ENCODE measurements at regions not wholly inside any gene's neighbourhood (a gene's known extent, or its start where the extent isn't known, plus 50 kb on each side); places are given as distances from the start of the nearest gene placed in this dataset.

DNA sequence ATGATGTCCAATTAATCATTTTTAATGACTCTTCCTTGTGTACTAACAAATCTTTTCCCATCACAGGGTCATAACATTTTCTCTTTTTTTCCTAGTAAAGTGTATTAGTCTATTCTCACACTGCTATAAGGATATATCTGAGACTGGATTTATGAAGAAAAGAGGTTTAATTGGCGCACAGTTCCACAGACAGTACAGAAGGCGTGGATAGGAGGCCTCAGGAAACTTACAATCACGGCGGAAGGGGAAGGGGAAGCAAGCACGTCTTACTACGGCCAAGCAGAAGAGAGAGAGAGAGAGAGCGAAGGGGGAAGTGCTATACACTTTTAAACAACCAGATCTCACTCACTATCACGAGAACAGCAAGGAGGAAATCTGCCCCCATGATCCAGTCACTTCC is 359.4 kb upstream of the NFE2L3 start:
- no peak for DNase-seq (ENCODE audit: low read depth)
- H3K4me3 ChIP-seq (ENCODE audit: low read depth, low read length): no peak overlapping the region
- TF ChIP-seq CTCF (conservative IDR thresholded peaks at IDR 0.05; ENCODE audit: low read depth, low read length): no peak

- no peak overlapping the region for H3K4me3 ChIP-seq (ENCODE audit: low read depth, low read length)
- no peak for TF ChIP-seq CTCF (conservative IDR thresholded peaks at IDR 0.05; ENCODE audit: low read depth, low read length)
- DNase-seq (ENCODE audit: low read depth): no peak
Measured at GRCh38 chr7:25795824-25796235, 356.2 kb upstream of the NFE2L3 start.

DNA sequence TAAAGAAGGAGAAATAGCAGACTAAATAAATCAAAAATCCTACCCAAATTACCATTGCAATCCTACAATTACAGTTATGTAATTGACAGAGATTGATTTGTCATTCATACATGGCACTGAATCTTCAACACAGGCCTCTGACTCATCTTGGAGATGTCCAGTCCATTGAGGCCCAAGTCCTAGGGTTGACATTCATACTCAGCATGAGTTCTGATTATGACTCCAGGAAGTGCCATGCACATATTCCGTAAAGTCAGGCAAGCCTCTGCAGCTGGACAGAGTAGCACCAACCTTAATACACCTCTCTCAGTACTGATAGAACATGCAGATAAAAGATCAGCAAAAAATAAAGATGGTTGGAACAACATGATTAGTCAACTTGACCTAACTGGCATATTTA is 353.7 kb upstream of the NFE2L3 start:
- no peak overlapping the region for H3K4me3 ChIP-seq (ENCODE audit: low read depth, low read length)
- TF ChIP-seq CTCF (conservative IDR thresholded peaks at IDR 0.05; ENCODE audit: low read depth, low read length): no peak
- no peak for DNase-seq (ENCODE audit: low read depth)

DNA sequence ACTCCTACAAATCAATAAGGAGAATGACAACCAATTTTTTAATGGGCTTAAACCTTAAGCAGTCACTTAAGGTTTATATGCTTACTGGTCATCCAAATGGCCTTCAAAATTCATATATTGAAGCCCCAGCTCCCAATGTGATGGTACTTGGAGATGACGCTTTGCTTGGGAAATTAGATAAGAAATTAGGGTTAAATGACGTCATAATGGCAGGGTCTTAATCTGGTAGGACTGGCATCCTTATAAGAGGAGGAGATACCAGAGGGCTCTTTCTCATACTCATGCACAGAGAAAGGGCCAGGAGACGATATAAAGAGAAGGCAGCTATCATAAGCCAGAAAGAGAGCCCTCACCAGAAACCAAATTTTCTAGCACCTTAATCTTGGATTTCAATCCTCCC is 350.8 kb upstream of the NFE2L3 start:
- H3K4me3 ChIP-seq (ENCODE audit: low read depth, low read length): no peak overlapping the region
- no peak for TF ChIP-seq CTCF (conservative IDR thresholded peaks at IDR 0.05; ENCODE audit: low read depth, low read length)
- DNase-seq (ENCODE audit: low read depth): no peak

DNA sequence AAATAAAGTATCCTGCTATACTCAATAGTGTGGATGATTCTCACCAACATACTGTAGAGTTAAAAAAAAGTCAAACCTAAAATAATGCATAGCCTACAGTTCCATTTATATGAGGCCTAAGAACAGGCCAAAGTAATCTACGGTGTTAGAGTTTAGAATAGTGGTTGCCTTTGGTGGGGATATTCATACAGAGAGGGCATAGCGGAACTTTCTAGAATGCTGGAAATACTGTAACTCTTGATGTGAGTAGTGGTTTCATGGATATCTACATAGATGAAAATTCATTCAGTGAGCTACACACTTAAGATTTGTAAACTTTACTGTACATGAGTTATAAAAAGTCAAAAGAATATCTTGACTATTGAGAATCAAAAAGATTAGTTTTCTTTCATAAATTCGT is 349.9 kb upstream of the NFE2L3 start:
- no peak for TF ChIP-seq CTCF (conservative IDR thresholded peaks at IDR 0.05; ENCODE audit: low read depth, low read length)
- no peak for DNase-seq (ENCODE audit: low read depth)
- H3K4me3 ChIP-seq (ENCODE audit: low read depth, low read length): no peak overlapping the region

DNA sequence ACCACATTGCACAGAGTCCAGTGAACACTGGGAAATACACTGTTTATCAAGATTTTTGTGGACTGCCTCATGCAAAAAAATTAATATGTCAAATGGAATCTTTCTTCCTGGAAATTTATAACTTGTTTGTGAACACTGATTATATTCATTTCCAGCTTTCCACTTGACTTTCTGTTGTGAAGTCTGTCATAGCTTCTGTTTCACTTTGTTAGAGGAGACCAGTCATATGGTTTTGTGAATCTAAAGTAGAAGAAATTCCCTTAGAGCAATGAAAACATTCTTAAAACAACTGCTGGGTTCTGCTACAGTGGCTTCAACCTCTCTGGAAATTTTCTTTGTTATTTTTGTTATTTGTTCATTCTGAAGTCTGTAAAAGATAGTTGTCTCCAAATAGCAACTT is 349.5 kb upstream of the NFE2L3 start:
- H3K4me3 ChIP-seq (ENCODE audit: low read depth, low read length): no peak overlapping the region
- no peak for DNase-seq (ENCODE audit: low read depth)
- no peak for TF ChIP-seq CTCF (conservative IDR thresholded peaks at IDR 0.05; ENCODE audit: low read depth, low read length)

DNA sequence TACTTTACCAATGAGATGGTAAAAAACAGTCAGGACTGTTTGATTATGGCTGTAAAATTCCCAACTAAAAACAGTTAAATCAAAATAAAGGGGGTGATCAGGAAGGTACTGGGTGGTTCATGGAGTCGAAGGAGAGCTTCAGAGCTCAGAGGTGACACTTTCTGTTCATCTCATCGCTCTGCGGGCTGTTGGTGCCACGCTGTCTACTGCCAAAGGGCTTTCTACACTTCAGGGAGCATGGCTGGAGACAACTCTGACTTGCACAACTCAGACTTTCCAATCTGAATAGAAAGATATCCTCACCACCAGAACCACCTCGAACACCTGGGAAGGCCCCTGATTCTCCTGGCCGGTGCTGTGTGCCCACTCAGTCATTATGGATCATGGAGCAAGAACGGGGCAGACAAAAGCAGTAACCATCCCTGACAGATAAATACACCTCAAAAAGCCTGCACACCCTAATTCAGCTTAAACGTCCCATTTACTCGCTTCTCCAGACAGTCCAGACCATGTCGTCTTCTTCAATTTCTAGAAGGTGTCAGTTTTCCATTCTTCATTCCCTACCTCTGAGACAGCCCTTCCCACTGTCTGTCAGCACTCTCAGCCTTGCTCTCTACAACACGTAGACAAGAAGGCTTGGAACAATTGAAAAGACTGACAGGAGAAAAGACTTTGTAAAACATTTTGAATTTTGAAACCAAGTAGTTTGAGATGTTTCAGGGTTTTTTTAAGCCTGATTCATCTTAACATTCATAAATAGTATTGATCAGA is 348.7 kb upstream of the NFE2L3 start:
- no peak overlapping the region for H3K4me3 ChIP-seq (ENCODE audit: low read depth, low read length)

More for the DNA sequence above, 348.7 kb upstream of the NFE2L3 start:
- no peak for DNase-seq (ENCODE audit: low read depth)
- TF ChIP-seq CTCF (conservative IDR thresholded peaks at IDR 0.05; ENCODE audit: low read depth, low read length): no peak
